Progenitor cell of endocrine pancreas (in vitro differentiated cells): ENCODE measurements at regions not wholly inside any gene's neighbourhood (a gene's known extent, or its start where the extent isn't known, plus 50 kb on each side); places are given as distances from the start of the nearest gene placed in this dataset.

Experiments used
- DNase-seq: peaks from one replicate; pipeline ENCODE4 v3.0.0; 2021; ENCODE audit warnings: low spot score; ENCODE audit not compliant: unreplicated experiment
- H3K27ac Mint-ChIP-seq: 2 replicates; pipeline ENCODE4 v1.8.0; 2021; ENCODE audit warnings: mild to moderate bottlenecking, moderate library complexity, mixed read lengths
- H3K27me3 Mint-ChIP-seq: 2 replicates; pipeline ENCODE4 v1.8.0; 2021; ENCODE audit warnings: mixed read lengths
- H3K36me3 Mint-ChIP-seq: 2 replicates; pipeline ENCODE4 v1.8.0; 2022; ENCODE audit warnings: mixed read lengths; ENCODE audit not compliant: insufficient read depth
- H3K4me1 Mint-ChIP-seq: 2 replicates; pipeline ENCODE4 v1.8.0; 2021; ENCODE audit warnings: low read depth, mixed read lengths
- H3K4me3 Mint-ChIP-seq: 2 replicates; pipeline ENCODE4 v1.8.0; 2021; ENCODE audit warnings: low read depth, mild to moderate bottlenecking, moderate library complexity, mixed read lengths
- H3K9me3 Mint-ChIP-seq: 2 replicates; pipeline ENCODE4 v1.8.0; 2021; ENCODE audit warnings: low read depth, mixed read lengths
- TF ChIP-seq, protein P1 (sequence below): fragments of 200-600 bp; sonication (generic); IDR thresholded peaks from one replicate; pipeline ENCODE4 v1.5.0; 2021; ENCODE audit warnings: antibody characterized with exemption, mild to moderate bottlenecking; ENCODE audit not compliant: unreplicated experiment

DNA sequence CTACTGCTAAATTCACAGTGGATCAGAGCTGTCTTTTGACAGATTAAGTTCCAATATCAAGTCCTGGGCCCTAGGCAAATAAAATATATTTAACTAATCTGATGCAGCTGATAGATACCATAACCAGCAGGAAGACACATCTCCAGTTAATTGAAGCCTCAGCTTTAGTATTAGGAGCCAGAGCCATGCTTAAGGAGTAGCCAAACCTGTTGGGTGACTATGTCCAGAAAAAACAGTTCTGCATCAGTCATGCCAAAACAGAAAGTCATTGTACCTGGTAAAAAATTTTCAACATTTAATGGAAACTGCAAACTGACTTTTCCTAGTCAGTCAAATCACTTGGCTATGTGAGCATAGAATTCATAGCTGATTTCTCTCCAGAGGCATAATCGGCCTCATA lies 200.5 kb upstream of the RUNX1 start:
- no peaks in the 10 kb centered on the region for H3K36me3 Mint-ChIP-seq
- DNase-seq = no peak
- peaks cover 4% of the 10 kb centered on the region for H3K9me3 Mint-ChIP-seq
- H3K4me3 Mint-ChIP-seq = no peak overlapping the region
- H3K4me1 Mint-ChIP-seq = peaks cover 8% of the 10 kb centered on the region
- TF ChIP-seq, protein P1, sequence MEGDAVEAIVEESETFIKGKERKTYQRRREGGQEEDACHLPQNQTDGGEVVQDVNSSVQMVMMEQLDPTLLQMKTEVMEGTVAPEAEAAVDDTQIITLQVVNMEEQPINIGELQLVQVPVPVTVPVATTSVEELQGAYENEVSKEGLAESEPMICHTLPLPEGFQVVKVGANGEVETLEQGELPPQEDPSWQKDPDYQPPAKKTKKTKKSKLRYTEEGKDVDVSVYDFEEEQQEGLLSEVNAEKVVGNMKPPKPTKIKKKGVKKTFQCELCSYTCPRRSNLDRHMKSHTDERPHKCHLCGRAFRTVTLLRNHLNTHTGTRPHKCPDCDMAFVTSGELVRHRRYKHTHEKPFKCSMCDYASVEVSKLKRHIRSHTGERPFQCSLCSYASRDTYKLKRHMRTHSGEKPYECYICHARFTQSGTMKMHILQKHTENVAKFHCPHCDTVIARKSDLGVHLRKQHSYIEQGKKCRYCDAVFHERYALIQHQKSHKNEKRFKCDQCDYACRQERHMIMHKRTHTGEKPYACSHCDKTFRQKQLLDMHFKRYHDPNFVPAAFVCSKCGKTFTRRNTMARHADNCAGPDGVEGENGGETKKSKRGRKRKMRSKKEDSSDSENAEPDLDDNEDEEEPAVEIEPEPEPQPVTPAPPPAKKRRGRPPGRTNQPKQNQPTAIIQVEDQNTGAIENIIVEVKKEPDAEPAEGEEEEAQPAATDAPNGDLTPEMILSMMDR = no peak
- no peaks in the 10 kb centered on the region for H3K27me3 Mint-ChIP-seq
- no peak overlapping the region for H3K27ac Mint-ChIP-seq

DNA sequence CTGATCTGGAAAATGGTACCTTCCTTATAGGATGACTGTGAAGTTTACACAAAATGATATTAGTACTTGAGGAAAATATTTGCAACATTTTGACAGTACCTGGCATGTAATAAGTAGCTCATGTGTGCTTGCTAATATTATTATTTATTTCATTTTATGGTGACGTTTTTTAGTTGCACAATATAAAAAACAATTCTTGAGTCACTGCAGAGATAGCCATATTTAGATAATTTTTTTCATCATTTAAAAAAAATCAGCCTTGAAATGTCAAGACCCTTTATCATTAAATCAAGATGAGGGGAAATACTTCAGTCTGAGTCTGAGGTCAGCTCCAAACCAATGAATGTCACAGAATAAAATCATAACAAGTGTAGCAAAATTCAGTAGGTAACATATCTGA lies 196.8 kb upstream of the RUNX1 start:
- Mint-ChIP-seq H3K4me3 (no peak overlapping the region), H3K9me3 (peaks cover 4% of the 10 kb centered on the region), H3K27me3 (no peaks in the 10 kb centered on the region), H3K27ac (no peak overlapping the region), H3K36me3 (no peaks in the 10 kb centered on the region), H3K4me1 (peaks cover 6% of the 10 kb centered on the region)
- TF ChIP-seq, protein P1 = no peak
- DNase-seq = no peak

DNA sequence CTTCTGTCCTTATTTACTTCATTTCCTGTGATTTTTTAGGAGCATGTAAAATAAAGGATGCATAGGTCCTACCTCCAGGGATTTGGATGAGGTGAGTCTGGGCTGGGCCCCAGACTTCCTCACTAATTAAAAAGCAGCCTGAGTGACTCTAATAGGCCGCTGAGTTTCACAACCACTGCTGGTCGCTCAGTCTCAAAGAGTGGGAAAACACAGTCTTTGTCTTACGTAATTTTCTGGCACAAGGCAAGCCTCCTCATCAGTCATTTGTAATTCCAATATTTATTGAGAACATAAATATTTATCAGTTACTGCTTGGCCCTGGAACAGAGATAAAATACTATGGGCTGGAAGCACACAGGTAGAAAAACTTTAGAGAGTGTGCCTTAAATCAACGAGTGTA lies 195.4 kb upstream of the RUNX1 start:
- H3K9me3 Mint-ChIP-seq = no peaks in the 10 kb centered on the region
- H3K4me1 Mint-ChIP-seq = peaks cover 6% of the 10 kb centered on the region
- H3K27ac Mint-ChIP-seq = no peak overlapping the region
- no peaks in the 10 kb centered on the region for H3K36me3 Mint-ChIP-seq
- DNase-seq = no peak
- no peak overlapping the region for H3K4me3 Mint-ChIP-seq
- TF ChIP-seq, protein P1 = no peak
- no peaks in the 10 kb centered on the region for H3K27me3 Mint-ChIP-seq

DNA sequence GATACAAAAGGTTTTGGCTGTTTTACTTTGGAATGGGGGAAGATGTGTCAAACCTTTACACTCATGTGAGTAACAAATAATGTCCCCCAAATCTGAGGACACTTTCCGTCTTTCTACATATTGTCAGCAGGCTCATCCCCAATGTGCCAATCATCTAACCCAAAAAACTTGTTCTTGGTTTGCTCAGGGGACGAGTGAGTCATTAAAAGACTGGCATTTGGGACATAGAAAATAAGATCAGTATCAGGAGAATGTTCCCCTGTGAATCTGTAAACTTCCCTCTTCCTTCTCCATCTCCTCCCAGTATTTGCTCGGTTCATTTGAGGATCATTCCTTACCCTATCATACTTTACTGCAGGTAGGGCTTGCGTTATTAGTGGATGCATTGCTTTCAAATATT lies 194.1 kb upstream of the RUNX1 start:
- H3K4me3 Mint-ChIP-seq = no peak overlapping the region
- no peaks in the 10 kb centered on the region for H3K9me3 Mint-ChIP-seq
- peaks cover 6% of the 10 kb centered on the region for H3K4me1 Mint-ChIP-seq
- no peak overlapping the region for H3K27ac Mint-ChIP-seq
- TF ChIP-seq, protein P1 = no peak
- no peaks in the 10 kb centered on the region for H3K36me3 Mint-ChIP-seq
- H3K27me3 Mint-ChIP-seq = peaks cover under 1% of the 10 kb centered on the region
- DNase-seq = no peak

DNA sequence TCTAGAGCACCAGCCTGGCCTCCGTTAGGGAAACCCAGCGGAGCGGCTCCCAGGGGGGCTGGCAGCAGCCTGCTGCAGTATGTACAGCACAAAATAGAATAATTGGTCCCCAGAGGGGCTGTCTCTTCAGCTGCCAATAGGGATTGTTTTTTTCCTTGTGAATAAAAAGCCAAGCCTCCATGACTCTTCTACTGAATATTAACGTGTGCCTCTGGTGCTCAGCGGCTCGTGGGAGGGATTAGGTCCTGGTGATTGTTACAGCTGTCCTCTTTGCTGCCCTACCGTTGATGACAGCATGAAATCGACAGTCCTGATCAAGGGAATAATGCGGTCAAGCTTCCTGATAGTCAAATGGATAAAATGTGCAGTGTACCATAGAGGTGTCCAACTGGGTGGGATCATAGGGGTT lies 190.7 kb upstream of the RUNX1 start:
- Mint-ChIP-seq H3K9me3 (no peaks in the 10 kb centered on the region), H3K4me3 (no peak overlapping the region), H3K36me3 (no peaks in the 10 kb centered on the region), H3K4me1 (peaks cover 1% of the 10 kb centered on the region), H3K27ac (no peak overlapping the region), H3K27me3 (peaks cover 4% of the 10 kb centered on the region)
- TF ChIP-seq, protein P1 = no peak
- no peak for DNase-seq
